ENCODE measurements at regions not wholly inside any gene's neighbourhood (a gene's known extent, or its start where the extent isn't known, plus 50 kb on each side); places are given as distances from the start of the nearest gene placed in this dataset.

DNA sequence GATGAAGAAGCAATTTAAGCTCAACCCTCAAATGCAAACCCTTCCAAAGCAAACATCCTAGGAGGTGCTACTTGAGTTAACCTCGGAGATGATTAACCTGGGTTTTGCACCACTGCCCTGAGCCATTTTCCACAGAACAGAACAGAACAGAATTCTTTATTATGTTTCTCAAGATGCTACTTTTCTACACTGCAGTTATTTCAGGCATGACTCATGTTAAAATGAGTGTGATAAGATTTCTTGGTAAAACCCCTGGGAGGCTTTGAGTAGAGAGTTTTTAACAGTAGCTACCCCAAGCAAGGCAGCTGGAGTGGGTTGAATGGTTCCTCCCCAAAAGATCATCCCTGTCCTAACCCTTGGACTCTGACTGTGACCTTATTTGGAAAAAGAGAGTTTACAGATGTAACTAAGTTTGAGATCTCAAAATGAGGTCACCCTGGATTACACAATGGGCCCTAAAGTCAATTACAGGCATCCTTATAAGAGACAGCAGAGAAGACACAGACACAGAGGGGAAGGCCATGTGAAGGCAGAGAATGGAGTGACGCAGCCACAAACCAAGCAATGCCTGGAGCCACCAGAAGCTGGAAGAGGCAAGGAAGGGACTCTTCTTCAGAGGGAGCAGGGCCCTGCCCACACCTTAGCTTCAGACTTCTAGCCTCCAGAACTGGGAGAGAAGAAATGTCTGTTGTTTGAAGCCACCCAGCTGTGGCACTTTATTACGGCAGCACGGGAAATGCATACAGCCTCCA lies 153.4 kb downstream of the ETS2 start:
- DNase-seq (ENCODE audit: low read depth), result peak; percentile 11

- DNase-seq (ENCODE audit: low read depth), result no peak
These were observed 152.6 kb downstream of the ETS2 start for GRCh38 chr21:38958323-38958705.

GRCh38 chr21:38957575-38958322 lies 152.0 kb downstream of the ETS2 start:
- no peak for DNase-seq (ENCODE audit: low read depth)

DNA sequence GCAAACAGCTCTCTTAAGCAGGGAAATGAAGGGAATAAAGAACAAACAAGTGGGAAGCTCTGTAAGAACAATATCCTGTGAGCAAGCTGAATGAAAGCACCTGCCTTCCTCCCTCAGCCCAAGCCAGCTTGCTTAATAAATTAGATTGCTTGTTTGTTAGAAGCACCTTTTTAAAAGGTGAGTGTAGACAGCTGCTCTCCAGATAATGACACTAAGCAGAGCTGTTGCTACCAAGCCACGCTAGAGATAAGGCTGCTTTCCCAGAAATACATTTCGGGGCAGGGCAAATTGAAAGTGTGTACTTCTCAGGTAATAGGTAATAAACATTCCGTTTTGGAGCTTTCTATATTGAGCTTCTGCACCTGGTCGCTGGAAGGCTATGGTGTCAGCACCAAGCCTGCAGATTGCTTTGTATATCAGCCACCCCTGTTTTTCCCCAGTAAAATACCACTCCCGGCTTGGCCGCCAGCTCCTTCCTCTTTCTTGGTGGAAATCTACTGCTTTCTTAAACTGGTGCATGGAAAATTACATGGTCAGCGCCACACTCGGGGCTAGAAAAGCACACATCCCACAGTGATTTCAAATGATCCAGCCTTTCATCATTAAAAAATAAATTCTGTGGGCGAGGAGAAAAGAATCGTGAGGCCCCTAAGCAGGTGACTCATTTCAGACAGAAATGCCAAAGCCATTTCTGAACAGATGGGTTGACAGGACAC lies 151.3 kb downstream of the ETS2 start:
- no peak for DNase-seq (ENCODE audit: low read depth)

- DNase-seq (ENCODE audit: low read depth), result no peak
These were observed 150.8 kb downstream of the ETS2 start for GRCh38 chr21:38956521-38956855.

GRCh38 chr21:38956007-38956406 lies 150.3 kb downstream of the ETS2 start:
- no peak for DNase-seq (ENCODE audit: low read depth)

GRCh38 chr21:38955495-38955894 lies 149.8 kb downstream of the ETS2 start:
- DNase-seq (ENCODE audit: low read depth), result peak; percentile 40

- DNase-seq (ENCODE audit: low read depth), result no peak
These were observed 148.9 kb downstream of the ETS2 start for GRCh38 chr21:38954588-38955004.

DNA sequence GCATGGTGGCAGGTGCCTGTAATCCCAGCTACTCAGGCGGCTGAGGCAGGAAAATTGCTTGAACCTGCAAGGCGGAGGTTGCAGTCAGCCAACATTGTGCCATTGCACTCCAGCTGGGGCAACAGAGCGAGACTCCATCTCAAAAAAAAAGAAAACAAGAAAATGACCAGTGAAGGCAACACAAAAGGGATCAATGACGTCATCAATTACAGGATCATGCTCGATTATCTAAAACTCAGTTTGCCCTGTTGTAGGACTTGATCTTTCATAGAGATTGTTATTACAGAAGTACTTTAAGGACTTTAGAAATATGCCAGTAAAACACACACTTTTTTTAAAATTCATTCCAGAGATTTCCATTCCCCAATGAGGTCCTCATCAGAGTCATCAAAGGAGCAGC lies 147.8 kb downstream of the ETS2 start:
- DNase-seq (ENCODE audit: low read depth), result no peak

GRCh38 chr21:38952890-38953289 lies 147.2 kb downstream of the ETS2 start:
- no peak for DNase-seq (ENCODE audit: low read depth)

DNA sequence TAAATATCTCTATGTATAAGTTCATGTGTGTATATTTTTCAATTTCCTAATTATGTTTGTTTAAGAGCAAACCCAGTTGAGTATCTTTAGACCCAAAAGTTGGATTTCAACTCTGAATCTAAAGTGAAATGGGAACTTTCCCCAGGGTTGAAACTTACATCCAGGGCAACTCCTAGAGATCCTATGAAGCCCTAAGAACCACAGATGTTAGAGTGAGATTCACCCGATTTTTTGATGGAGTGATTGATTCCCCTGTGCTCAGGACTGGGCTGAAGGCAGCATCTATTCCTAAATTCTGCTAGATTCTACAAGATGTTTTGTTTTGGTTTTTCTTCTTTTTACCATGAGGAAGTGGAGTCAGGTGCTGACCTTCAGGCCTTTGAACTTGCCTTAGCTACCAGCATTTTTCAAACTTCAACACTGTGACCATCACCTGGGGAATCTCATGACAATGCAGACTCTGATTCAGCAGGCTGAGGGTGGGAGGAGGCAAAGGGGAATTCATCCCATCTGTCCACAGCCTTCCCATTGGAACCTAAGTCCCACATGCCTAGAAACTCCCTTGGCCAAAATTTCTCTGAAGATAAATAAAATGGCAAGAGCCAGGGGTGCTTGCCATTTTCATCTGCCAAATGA lies 145.5 kb downstream of the ETS2 start:
- DNase-seq (ENCODE audit: low read depth), result no peak

DNA sequence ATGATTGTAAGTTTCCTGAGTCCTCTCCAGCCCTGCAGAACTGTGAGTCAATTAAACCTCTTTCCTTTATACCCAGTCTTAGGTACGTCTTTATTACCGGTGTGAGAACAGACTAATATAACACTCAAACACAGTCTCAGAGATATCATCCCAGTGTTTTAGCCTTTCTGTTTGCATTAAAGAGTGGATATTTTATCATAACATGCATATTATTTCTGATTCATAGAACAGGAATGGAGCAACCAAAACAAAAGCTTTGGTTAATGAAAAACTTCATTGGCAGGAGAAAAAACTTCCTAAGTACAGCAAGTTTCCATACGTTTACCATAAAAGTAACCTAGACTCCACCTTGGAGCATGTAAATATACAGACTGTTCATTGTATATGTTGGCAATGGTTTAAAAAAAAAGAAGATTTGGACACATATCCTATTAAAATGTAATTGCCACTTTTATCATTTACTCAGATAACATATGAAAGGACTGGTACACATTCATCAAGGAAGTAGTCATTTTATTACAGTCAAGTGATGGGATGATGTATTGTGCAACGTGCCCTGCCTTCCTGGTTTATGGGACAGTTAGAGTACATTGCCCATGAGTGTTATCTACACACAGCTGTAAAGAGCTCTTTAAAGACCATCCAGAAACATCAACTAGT lies 144.8 kb downstream of the ETS2 start:
- DNase-seq (ENCODE audit: low read depth), result no peak

DNA sequence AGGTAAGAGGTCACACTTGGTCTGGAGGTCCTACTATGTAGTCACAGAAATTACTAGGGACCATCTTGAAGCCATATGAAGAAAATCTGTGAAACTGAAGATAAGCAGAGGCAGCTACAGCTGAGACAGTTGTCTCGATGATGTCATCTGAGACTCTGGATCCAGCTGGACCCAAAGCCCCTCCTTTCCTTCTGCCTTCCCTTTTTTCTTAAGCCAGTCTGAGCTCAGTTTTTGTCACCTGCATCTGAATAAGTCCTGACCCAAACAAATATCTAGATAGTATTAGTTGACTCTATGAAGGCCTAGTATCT lies 143.3 kb downstream of the ETS2 start:
- no peak for DNase-seq (ENCODE audit: low read depth)

DNA sequence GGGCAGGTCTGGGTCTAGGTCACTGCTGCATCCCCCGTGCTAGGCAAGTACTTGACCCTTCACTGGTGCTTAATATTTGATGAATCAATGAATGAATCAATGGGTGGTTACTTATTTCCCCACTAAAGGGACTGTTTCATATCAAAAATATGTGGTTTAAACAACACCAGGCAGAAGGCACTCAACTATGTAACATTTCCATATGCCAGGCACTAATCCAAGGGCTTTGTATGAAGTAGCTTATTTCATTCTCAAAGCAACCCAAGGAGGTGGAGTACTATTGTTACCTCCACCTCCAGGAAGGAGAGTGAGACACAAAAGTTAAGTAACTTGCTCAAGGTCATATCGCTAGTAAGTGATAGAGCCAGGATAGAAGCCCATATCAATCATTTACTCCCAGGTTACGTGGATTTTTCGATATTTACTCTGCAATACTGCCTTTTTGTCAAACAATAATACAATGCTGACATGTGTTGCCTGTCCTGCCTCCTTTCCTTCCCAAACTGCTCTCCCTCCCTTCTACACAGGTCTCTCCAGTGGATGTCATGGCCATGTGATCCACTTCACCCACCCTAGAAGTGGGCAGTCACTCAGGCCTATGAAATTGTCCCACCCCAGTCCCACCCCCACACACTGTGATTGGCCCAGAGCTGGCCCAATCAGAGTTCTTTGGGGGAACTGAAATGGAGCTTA lies 142.8 kb downstream of the ETS2 start:
- DNase-seq (ENCODE audit: low read depth), result no peak

- peak; percentile 24 for DNase-seq (ENCODE audit: low read depth)
These were observed 140.0 kb downstream of the ETS2 start for GRCh38 chr21:38945545-38946245.

GRCh38 chr21:38944903-38945302 lies 139.2 kb downstream of the ETS2 start:
- no peak for DNase-seq (ENCODE audit: low read depth)

DNA sequence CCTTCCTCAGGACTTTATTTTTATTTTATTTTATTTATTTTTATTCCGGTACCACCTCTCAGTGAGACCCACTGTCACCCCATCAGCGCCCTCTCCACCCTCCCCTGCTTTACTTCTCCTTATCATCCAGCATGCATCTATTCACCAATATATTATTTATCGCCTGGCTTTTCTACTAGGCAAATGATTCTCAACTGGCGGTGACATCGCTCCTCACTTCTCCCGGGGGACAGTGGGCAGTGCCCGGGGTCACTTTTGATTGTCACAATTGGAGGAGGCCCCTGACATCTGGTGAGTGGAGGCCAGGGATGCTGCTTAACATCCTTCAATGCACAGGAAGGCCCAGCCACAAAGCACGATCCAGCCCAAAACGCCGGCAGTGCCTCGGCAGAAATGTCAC lies 138.7 kb downstream of the ETS2 start:
- no peak for DNase-seq (ENCODE audit: low read depth)

DNA sequence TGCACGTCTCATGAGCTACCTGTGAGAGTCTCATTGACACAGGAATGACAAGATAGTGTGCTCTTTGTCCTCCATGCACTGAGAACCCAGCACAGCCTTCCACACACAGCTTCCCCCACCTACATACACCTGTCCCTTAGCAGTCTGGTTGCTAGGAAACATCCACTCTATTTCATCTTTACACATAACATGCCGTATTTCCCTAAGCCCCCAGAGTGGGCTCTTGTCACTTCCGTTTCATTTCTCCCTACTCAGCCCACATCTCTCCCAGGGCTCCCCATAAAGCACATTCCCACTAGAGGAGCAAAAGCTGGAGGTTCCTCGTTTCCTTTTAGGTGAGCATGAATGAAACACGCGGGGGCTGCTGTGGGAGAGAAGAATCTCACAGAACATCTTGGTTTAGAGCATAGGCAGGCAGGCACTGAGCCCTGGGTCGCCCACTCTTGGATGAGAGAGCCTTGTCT lies 137.1 kb downstream of the ETS2 start:
- no peak for DNase-seq (ENCODE audit: low read depth)

GRCh38 chr21:38938769-38939168 lies 133.0 kb downstream of the ETS2 start:
- DNase-seq (ENCODE audit: low read depth), result no peak

DNA sequence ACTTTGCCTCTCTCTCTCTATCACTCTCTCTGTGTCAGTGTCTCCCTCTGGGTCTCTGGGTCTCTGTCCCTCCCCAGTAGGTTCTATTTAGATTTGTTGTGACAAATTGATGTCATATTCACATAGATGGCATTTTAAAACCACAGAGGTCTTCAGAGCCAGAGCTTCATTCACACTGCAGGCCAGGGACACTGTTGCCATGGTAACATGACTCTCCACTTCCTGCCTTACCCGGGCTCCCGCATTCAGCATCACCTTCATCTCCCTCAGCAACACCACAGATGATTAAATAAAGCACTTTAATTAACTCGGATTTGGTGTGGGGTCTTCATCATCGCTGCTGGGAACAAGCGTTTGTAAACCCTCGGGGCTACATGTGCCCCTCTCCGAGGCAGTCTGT lies 132.6 kb downstream of the ETS2 start:
- DNase-seq (ENCODE audit: low read depth), result peak; percentile 64

All from HT1080 (cell line).